OCI-LY1 (cell line): ENCODE measurements at regions not wholly inside any gene's neighbourhood (a gene's known extent, or its start where the extent isn't known, plus 50 kb on each side); places are given as distances from the start of the nearest gene placed in this dataset.

Source experiments
- H2AFZ ChIP-seq: fragments of 200-600 bp; sonication (generic), shearing (Covaris generic); 2 replicates; pipeline ENCODE4 v1.6.0; 2014; ENCODE audit warnings: antibody characterized with exemption, mild to moderate bottlenecking, low read length
- H3F3A ChIP-seq: fragments of 200-600 bp; sonication (generic), shearing (Covaris generic); 2 replicates; pipeline ENCODE4 v1.6.0; 2014; ENCODE audit warnings: mild to moderate bottlenecking, antibody characterized with exemption, low read length, moderate library complexity; ENCODE audit not compliant: insufficient read depth
- H3K27ac ChIP-seq: fragments of 200-600 bp; sonication (generic); 2 replicates; pipeline ENCODE4 v1.5.1; 2014; ENCODE audit warnings: low read length, mixed run types, mild to moderate bottlenecking, low read depth; ENCODE audit not compliant: poor library complexity, severe bottlenecking
- H3K27me3 ChIP-seq: fragments of 200-600 bp; sonication (generic); 2 replicates; pipeline ENCODE4 v1.6.0; 2014; ENCODE audit warnings: antibody characterized with exemption, mild to moderate bottlenecking, low read length, moderate library complexity; ENCODE audit not compliant: insufficient read depth
- H3K36me3 ChIP-seq: fragments of 200-600 bp; sonication (generic); 2 replicates; pipeline ENCODE4 v1.6.1; 2014; ENCODE audit warnings: mild to moderate bottlenecking, antibody characterized with exemption, low read length, moderate library complexity, mixed read lengths; ENCODE audit not compliant: insufficient read depth
- H3K4me1 ChIP-seq: fragments of 200-600 bp; sonication (generic); 2 replicates; pipeline ENCODE4 v1.5.1; 2014; ENCODE audit warnings: mild to moderate bottlenecking, low read length, moderate library complexity; ENCODE audit not compliant: insufficient read depth, severe bottlenecking
- H3K4me2 ChIP-seq: fragments of 200-600 bp; sonication (generic), shearing (Covaris generic); 2 replicates; pipeline ENCODE4 v1.6.1; 2014; ENCODE audit warnings: low read length
- H3K4me3 ChIP-seq: fragments of 200-600 bp; sonication (generic); 2 replicates; pipeline ENCODE4 v1.5.1; 2014; ENCODE audit warnings: low read length, low read depth, mild to moderate bottlenecking, mixed read lengths; ENCODE audit not compliant: poor library complexity, severe bottlenecking
- H3K79me2 ChIP-seq: fragments of 200-600 bp; shearing (Covaris generic); 2 replicates; pipeline ENCODE4 v1.6.1; 2016; ENCODE audit warnings: mixed run types, low read length, mixed read lengths; ENCODE audit not compliant: insufficient read depth
- H3K9ac ChIP-seq: fragments of 200-600 bp; sonication (generic), shearing (Covaris generic); 2 replicates; pipeline ENCODE4 v1.6.1; 2014; ENCODE audit warnings: mild to moderate bottlenecking, low read length, mixed read lengths
- H3K9me2 ChIP-seq: fragments of 200-600 bp; sonication (generic), shearing (Covaris generic); 2 replicates; pipeline ENCODE4 v1.6.1; 2014; ENCODE audit warnings: low read depth, mild to moderate bottlenecking, low read length, mixed read lengths
- H3K9me3 ChIP-seq: fragments of 200-600 bp; shearing (Covaris generic); 2 replicates; pipeline ENCODE4 v1.6.1; 2014; ENCODE audit warnings: low read length, mixed read lengths
- H4K20me1 ChIP-seq: fragments of 200-600 bp; sonication (generic), shearing (Covaris generic); 2 replicates; pipeline ENCODE4 v1.6.0; 2016; ENCODE audit warnings: mild to moderate bottlenecking, low read length; ENCODE audit not compliant: insufficient read depth
- CTCF ChIP-seq: fragments of 200-600 bp; sonication (generic), shearing (Covaris generic); IDR thresholded peaks from 2 replicates; pipeline ENCODE4 v1.5.1; 2017; ENCODE audit warnings: mild to moderate bottlenecking, antibody characterized with exemption, low read length, moderate library complexity, mixed read lengths
- EZH2 ChIP-seq: fragments of 200-600 bp; sonication (generic), shearing (Covaris generic); IDR thresholded peaks from 2 replicates; pipeline ENCODE4 v1.8.0; 2017; ENCODE audit warnings: borderline replicate concordance, mixed run types, mild to moderate bottlenecking, antibody characterized with exemption, low read length, moderate library complexity, mixed read lengths

GRCh38 chr17:77516902-77517301 is 376.1 kb downstream of the SEC14L1 start:
- Histone ChIP-seq H3K4me1 (no peaks in the 10 kb centered on the region), H4K20me1 (no peaks in the 10 kb centered on the region), H3K9ac (no peak overlapping the region), H3K36me3 (no peaks in the 10 kb centered on the region; the same call in 1 of the 2 replicates), H3K27ac (no peak overlapping the region), H3K9me3 (no peaks in the 10 kb centered on the region), H3K4me3 (no peak overlapping the region), H2AFZ (no peak overlapping the region), H3K4me2 (no peak overlapping the region), H3K79me2 (no peaks in the 10 kb centered on the region), H3K9me2 (no peaks in the 10 kb centered on the region), H3F3A (no peaks in the 10 kb centered on the region), H3K27me3 (peaks cover 5% of the 10 kb centered on the region; the same call in 1 of the 2 replicates)
- TF ChIP-seq EZH2 (no peak), CTCF (no peak)

GRCh38 chr17:77521076-77521475 is 380.3 kb downstream of the SEC14L1 start:
- H2AFZ ChIP-seq, result no peak overlapping the region
- H3K36me3 ChIP-seq, result no peaks in the 10 kb centered on the region
- no peak overlapping the region for H3K27ac ChIP-seq
- no peaks in the 10 kb centered on the region for H3K4me1 ChIP-seq
- H3K9ac ChIP-seq, result no peak overlapping the region
- no peak for TF ChIP-seq CTCF
- TF ChIP-seq EZH2, result no peak
- H3K79me2 ChIP-seq, result no peaks in the 10 kb centered on the region
- H3K9me2 ChIP-seq, result no peaks in the 10 kb centered on the region
- no peak overlapping the region for H3K4me3 ChIP-seq
- H3K4me2 ChIP-seq, result no peak overlapping the region
- no peaks in the 10 kb centered on the region for H3F3A ChIP-seq
- H4K20me1 ChIP-seq, result no peaks in the 10 kb centered on the region
- H3K27me3 ChIP-seq, result peaks cover 9% of the 10 kb centered on the region; the same call in 1 of the 2 replicates
- H3K9me3 ChIP-seq, result no peaks in the 10 kb centered on the region

GRCh38 chr17:77523540-77523939 is 382.8 kb downstream of the SEC14L1 start:
- H3K4me2 ChIP-seq, result no peak overlapping the region
- no peak for TF ChIP-seq CTCF
- no peak for TF ChIP-seq EZH2
- H3K79me2 ChIP-seq, result no peaks in the 10 kb centered on the region
- no peak overlapping the region for H3K9ac ChIP-seq
- H2AFZ ChIP-seq, result no peak overlapping the region
- no peak overlapping the region for H3K27ac ChIP-seq
- H3K27me3 ChIP-seq, result peaks cover 15% of the 10 kb centered on the region; the same call in 1 of the 2 replicates
- H3K9me3 ChIP-seq, result no peaks in the 10 kb centered on the region
- no peak overlapping the region for H3K4me3 ChIP-seq
- no peaks in the 10 kb centered on the region for H3F3A ChIP-seq
- no peaks in the 10 kb centered on the region for H3K4me1 ChIP-seq
- no peaks in the 10 kb centered on the region for H3K36me3 ChIP-seq
- no peaks in the 10 kb centered on the region for H4K20me1 ChIP-seq
- H3K9me2 ChIP-seq, result no peaks in the 10 kb centered on the region
